ENCODE measurements at regions not wholly inside any gene's neighbourhood (a gene's known extent, or its start where the extent isn't known, plus 50 kb on each side); places are given as distances from the start of the nearest gene placed in this dataset.
A peak's percentile ranks its signal among the peaks of the same experiment; 100 is the strongest.

DNA sequence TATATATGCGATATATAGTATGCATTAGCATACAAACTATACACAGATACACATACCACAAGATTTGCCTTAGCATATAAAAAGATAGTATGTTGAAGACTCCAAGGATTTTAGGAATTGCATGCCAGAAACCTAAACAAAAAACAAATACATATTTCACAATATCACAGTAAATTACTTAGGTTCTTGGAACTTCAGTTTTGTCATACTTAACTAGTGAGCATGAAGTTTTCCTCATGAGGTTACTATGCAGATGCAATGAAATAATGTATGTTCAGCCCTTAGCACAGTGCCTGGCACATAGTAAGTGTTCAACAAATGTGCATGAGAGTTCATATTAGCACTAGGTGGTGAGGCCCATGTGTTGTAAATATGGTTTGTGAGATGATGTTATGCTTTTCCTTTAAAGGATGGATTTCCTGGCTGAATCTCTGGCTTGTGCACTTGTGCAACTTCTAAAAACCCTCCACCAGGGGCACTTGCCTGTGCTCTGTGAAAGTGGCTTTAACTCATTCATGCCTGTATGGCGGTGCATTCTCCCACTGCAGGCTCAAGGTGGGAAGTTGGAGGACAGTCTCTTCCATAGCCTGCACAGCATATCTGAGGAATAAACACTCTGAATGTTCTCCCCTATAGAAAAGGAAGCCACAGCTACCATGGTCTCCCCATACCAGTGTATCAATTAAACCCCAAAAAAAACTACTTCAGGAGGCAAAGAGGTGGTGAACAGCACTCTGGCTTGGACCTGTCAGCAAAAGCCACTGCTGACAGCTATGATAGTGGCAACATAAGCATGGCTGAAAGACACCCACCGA lies 624.1 kb upstream of the CDH4 start:
- ChIA-PET CTCF (no interaction called here), POLR2A (ENCODE audit: unreplicated experiment) (no interaction called here)
- Histone ChIP-seq H4K5ac (ENCODE audit: low read depth, low read length) (no peak overlapping the region), H3K4ac (ENCODE audit: low read depth, low read length) (no peak overlapping the region), H2BK15ac (ENCODE audit: low read depth, low read length) (no peak overlapping the region), H3K56ac (ENCODE audit: extremely low read depth, insufficient read depth, low read length) (no peak overlapping the region), H3K4me1 (ENCODE audit: control insufficient read depth, insufficient read depth, low read length) (no peaks in the 10 kb centered on the region), H3K9me1 (ENCODE audit: insufficient read depth, low read length) (no peaks in the 10 kb centered on the region), H2BK120ac (ENCODE audit: low read depth, low read length) (no peak overlapping the region), H4K91ac (ENCODE audit: insufficient read depth, low read depth, low read length) (no peak overlapping the region), H3K9ac (ENCODE audit: low read depth, low read length) (no peak overlapping the region), H3K23ac (ENCODE audit: low read depth, low read length) (no peak overlapping the region), H2AK9ac (replicated peaks; ENCODE audit: low read depth, low read length, poor library complexity) (no peak overlapping the region), H3K36me3 (ENCODE audit: control insufficient read depth, insufficient read depth, low read length) (no peaks in the 10 kb centered on the region), H2BK20ac (ENCODE audit: low read depth, low read length) (no peak overlapping the region), H4K20me1 (ENCODE audit: insufficient read depth, low read length) (no peaks in the 10 kb centered on the region), H2AFZ (replicated peaks; ENCODE audit: low read length, poor library complexity) (no peak overlapping the region), H2BK5ac (ENCODE audit: low read depth, low read length, poor library complexity, severe bottlenecking) (no peak overlapping the region), H3K9me3 (ENCODE audit: control insufficient read depth, insufficient read depth, low read length) (peaks cover 15% of the 10 kb centered on the region), H4K8ac (ENCODE audit: low read depth in 2 of 2, low read length in 2 of 2) (no peak overlapping the region), H3K18ac (ENCODE audit: low read depth, low read length) (no peak overlapping the region), H2AK5ac (ENCODE audit: low read depth, low read length) (no peak overlapping the region), H3K4me3 (ENCODE audit: insufficient read depth, low read depth, low read length) (no peak overlapping the region), H3K27ac (ENCODE audit: insufficient read depth, low read length) (no peak overlapping the region), H3K79me1 (ENCODE audit: low read depth in 1 of 2, low read length in 2 of 2) (no peaks in the 10 kb centered on the region), H3K14ac (replicated peaks; ENCODE audit: low read depth, low read length) (no peak overlapping the region), H3K27me3 (ENCODE audit: control insufficient read depth, insufficient read depth, low read length) (no peaks in the 10 kb centered on the region), H3K4me2 (ENCODE audit: low read depth, low read length) (no peak overlapping the region)
- intact Hi-C loops (cut with micrococcal nuclease) (no loop called here), in situ Hi-C loops (cut with MboI; ENCODE audit: low sequenced_read_pairs) (no loop called here), dilution Hi-C loops (cut with HindIII; ENCODE audit: low sequenced_read_pairs, unreplicated experiment) (no loop called here)
- WGBS, 2 experiments (ENCODE audit: extremely low coverage in 2 of 2, insufficient read length in 1 of 2), result no CpG with 5 or more reads among the region's 3 CpGs
- TF ChIP-seq MAZ (IDR thresholded peaks at IDR 0.05; ENCODE audit: borderline replicate concordance, low read depth, low read length), result no peak
- peak; percentile 23; the same call in 1 of the 2 replicates for TF ChIP-seq CEBPB (IDR thresholded peaks at IDR 0.05; ENCODE audit: low read depth, low read length)
- ATAC-seq (ENCODE audit: low read depth), result no peak
- DNase-seq, result no peak
- BruUV-seq (replicated peaks), result no TSS peak
